NCI-H1694 (cell line): ENCODE measurements at regions not wholly inside any gene's neighbourhood (a gene's known extent, or its start where the extent isn't known, plus 50 kb on each side); places are given as distances from the start of the nearest gene placed in this dataset.

ENCODE experiments used
- DNase-seq: peaks from one replicate; lab custom pipeline; 2025; lab: John Stamatoyannopoulos, UW

DNA sequence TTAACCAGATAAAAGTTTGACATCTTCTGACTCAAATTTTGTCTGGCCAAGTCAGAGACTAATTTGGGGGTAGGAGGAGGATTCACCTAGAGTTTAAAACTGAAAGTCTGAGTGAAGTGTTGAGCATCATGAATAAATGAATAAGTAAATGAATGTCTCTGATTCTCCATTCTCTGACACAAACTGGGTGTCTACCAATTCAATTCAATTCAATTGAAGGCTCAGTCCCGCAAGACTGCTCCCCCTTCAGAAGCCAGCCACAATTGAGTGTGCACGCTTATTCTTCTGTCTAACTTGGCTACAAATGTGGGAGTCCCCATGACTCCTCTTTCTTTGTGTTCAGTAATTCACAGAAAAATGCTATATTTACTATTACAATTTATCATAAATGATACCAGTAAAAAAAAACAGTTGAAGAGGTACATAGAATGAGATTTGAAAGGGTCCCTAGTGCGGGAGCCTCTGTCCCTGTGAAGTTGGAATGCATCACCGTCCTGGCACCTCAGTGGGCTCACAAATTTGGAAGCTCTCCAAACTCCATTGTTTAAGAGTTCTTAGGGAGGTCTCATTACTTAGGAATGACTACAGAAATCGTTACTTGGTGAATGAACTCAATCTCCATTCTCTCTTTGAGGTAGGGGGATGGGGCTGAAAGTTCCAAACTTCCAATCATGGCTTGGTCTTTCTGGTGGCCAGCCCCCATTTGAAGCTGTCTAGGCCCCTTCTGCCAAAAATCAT lies 243.7 kb upstream of the PHYHIPL start:
- no peak for DNase-seq

- no peak for DNase-seq
Observed at GRCh38 chr10:58936364-58936763, 240.1 kb upstream of the PHYHIPL start.

DNA sequence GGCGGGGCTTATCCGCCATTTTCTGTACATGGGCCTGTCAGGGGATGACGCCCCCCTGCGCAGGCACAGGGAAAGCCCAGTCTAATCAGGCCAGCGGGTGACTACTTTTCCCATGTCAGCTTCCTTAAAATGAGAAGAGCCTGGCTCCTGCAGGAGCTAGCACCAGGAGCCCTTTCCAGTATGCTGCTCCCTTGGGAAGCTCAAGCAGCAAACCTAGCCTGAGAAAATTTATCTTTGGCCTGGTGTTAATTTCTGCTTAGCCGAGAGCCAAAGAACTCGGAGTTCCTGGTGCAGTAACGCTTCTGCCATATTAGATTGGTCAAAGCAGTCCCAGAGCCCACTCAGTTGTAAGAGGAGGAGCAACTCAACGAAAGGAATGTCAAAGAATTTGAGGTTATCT lies 239.0 kb upstream of the PHYHIPL start:
- DNase-seq, result no peak

GRCh38 chr10:58942724-58943123 lies 233.7 kb upstream of the PHYHIPL start:
- no peak for DNase-seq

- no peak for DNase-seq
Observed at GRCh38 chr10:58943256-58943890, 233.1 kb upstream of the PHYHIPL start.

- DNase-seq, result no peak
Observed at GRCh38 chr10:58943960-58944359, 232.5 kb upstream of the PHYHIPL start.

- DNase-seq, result no peak
Observed at GRCh38 chr10:58948303-58948702, 228.1 kb upstream of the PHYHIPL start.

GRCh38 chr10:58950618-58951017 lies 225.8 kb upstream of the PHYHIPL start:
- no peak for DNase-seq

GRCh38 chr10:58951087-58951486 lies 225.4 kb upstream of the PHYHIPL start:
- DNase-seq, result no peak

DNA sequence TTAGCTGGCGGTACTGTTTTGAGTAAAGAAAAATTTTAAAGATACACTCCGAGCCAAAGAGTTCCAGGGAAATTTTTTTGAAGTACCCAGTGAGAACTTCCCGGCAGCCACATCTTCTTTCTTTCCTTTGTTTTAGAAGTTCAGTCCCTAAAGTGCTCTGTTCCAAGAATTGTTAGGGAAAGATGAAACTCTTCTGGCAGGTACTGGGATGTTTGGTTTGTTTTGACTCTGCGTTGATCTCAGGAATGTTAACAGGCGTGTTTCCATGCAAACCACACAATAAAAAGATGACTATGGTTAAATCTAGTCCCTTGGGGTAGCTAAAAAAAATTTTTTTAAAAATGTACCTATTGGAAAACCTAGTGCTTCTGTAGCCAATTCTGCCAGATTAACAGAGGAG lies 224.7 kb upstream of the PHYHIPL start:
- DNase-seq, result no peak

DNA sequence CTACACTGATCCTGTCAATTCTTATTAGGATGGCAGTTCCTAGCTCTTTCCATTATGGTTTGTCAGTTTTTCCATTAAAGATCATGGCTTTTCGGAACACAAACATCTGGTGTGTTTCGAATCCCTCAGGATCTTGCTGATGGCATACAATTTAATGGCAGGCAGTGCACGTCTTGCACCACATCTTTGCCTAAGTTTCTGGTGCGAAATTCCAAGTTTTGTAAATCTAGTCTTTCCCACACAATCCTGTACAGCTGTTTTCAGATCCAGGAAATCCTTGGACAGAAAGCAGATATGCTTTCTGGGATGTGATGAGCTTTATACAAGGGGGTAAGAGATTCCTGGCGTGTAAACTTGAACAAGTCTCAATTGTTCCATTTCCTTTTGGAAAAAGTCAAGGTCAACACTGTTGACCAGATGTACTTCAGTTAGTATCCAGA lies 224.3 kb upstream of the PHYHIPL start:
- no peak for DNase-seq

GRCh38 chr10:58952747-58953466 lies 223.5 kb upstream of the PHYHIPL start:
- peak; percentile 69 for DNase-seq

- DNase-seq, result no peak
Observed at GRCh38 chr10:58954178-58954577, 222.3 kb upstream of the PHYHIPL start.

- no peak for DNase-seq
Observed at GRCh38 chr10:58955615-58956014, 220.8 kb upstream of the PHYHIPL start.

DNA sequence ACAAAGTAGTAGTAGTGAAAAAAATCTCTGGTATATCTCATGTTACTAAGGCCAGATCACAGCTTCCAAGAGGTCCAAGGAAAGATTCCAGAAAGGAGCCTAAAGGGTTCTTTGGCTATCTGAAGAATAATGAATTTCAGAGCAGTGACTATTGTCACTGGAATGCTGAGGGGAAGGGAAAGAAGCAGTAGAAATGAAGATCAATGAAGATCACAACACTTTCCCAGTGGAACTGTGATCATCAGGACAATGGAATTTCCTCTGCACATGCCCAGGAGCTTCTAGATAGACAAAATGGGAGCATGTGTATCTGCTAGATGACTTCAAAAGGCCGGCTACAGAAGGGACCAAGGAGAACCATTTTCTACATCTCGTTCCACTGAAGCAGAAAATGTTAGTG lies 219.5 kb upstream of the PHYHIPL start:
- no peak for DNase-seq

DNA sequence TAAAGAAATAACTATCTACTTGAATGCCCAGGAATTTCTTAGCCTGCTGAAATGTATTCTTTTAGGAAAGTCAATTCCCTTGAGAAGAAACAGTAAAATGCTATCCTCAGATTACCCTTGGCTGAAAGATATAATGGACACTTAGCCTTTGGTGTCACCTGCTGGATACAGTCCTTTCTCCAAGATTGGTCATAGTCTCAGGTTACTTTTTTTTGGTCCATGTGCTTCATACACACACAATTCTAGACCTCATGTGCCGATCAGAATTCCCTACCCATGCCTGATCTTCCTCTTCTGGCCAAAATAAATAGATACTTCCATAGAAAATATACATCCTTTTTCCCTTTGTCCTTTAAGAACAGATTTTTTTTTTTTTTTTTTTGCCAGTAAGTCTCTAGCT lies 218.9 kb upstream of the PHYHIPL start:
- DNase-seq, result no peak

DNA sequence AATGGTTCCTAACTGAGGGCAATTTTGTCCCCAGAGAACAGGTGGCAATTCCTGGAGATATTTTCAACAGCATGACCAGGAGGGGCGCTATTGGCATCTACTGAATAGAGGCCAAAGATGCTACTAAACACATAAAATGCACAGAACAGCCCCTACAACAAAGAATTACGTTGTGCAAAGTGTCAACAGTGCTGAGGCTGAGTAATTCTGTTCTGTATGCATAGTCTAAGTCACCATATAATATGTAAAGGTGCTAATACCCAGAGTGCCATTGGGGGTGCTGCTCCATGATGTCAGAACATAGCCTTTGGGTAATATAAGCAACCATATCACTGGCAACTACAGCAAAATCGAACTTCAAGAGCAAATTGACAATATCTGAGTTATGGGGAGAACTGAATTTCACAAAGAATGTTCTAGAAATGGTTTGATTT lies 213.3 kb upstream of the PHYHIPL start:
- DNase-seq, result peak; percentile 1

- no peak for DNase-seq
Observed at GRCh38 chr10:58963723-58964124, 212.7 kb upstream of the PHYHIPL start.

DNA sequence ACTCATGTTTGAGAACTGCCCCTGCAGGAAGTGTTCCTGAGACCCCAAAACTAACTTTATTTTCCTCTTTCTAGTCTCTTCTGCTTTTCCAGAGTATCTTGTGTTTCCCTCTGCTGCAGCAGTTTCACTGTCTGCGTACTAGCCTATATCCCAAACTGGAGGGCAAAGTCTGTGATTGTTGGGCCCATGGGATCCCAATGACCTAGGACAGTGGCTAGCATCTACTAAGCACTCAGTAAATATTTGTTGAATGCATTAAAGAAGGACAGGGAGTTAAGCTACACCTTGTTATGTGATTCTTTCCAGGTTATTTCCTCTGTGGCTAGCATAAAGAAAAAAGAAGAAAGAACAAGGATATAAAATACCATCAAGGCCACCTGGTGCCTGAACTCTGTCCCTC lies 210.6 kb upstream of the PHYHIPL start:
- DNase-seq, result no peak

- no peak for DNase-seq
Observed at GRCh38 chr10:58967551-58968388, 208.7 kb upstream of the PHYHIPL start.

DNA sequence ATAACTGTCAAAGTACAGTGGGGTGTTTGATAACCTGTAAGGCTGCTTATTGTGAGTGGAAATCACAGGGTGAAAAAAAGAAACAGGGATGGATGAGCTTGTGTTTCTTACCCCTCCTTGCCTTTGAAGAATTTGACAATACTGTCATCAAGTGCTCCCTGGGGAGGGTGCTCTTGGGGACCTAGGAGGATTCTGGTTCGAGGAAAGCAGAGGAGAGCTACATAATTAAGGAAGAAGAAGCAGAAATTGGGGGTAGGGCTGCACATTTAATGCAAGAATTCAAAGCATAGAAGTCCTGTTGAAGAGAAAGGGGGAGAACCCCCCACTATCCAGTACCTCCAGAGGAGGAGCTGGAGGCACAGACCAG lies 208.1 kb upstream of the PHYHIPL start:
- DNase-seq, result no peak

- DNase-seq, result no peak
Observed at GRCh38 chr10:58969576-58969975, 206.9 kb upstream of the PHYHIPL start.
